ENCODE measurements at regions not wholly inside any gene's neighbourhood (a gene's known extent, or its start where the extent isn't known, plus 50 kb on each side); places are given as distances from the start of the nearest gene placed in this dataset.
A peak's percentile ranks its signal among the peaks of the same experiment; 100 is the strongest.

- no peak for DNase-seq (ENCODE audit: low read depth)
- TF ChIP-seq CTCF (IDR thresholded peaks at IDR 0.05; ENCODE audit: insufficient read depth, low read depth, low read length, missing control alignments), result no peak
- no peak overlapping the region for H3K4me3 ChIP-seq (ENCODE audit: low read length)
These were observed 240.0 kb downstream of the NXPE2 start for GRCh38 chr11:114918286-114918685.

- no peak for TF ChIP-seq CTCF (IDR thresholded peaks at IDR 0.05; ENCODE audit: insufficient read depth, low read depth, low read length, missing control alignments)
These were observed 243.4 kb downstream of the NXPE2 start for GRCh38 chr11:114921697-114922096.

GRCh38 chr11:114924042-114924441, 245.7 kb downstream of the NXPE2 start:
- H3K4me3 ChIP-seq (ENCODE audit: low read length), result no peak overlapping the region
- peak; percentile 0 for DNase-seq (ENCODE audit: low read depth)
- no peak for TF ChIP-seq CTCF (IDR thresholded peaks at IDR 0.05; ENCODE audit: insufficient read depth, low read depth, low read length, missing control alignments)

More at GRCh38 chr11:114921697-114922096, 243.4 kb downstream of the NXPE2 start:
- no peak for DNase-seq (ENCODE audit: low read depth)
- H3K4me3 ChIP-seq (ENCODE audit: low read length), result no peak overlapping the region

GRCh38 chr11:114925591-114925990, 247.3 kb downstream of the NXPE2 start:
- H3K4me3 ChIP-seq (ENCODE audit: low read length), result no peak overlapping the region
- no peak for TF ChIP-seq CTCF (IDR thresholded peaks at IDR 0.05; ENCODE audit: insufficient read depth, low read depth, low read length, missing control alignments)
- DNase-seq (ENCODE audit: low read depth), result no peak

- no peak for DNase-seq (ENCODE audit: low read depth)
- no peak for TF ChIP-seq CTCF (IDR thresholded peaks at IDR 0.05; ENCODE audit: insufficient read depth, low read depth, low read length, missing control alignments)
- H3K4me3 ChIP-seq (ENCODE audit: low read length), result no peak overlapping the region
These were observed 250.0 kb downstream of the NXPE2 start for GRCh38 chr11:114928260-114928870.

GRCh38 chr11:114929351-114930000, 251.1 kb downstream of the NXPE2 start:
- H3K4me3 ChIP-seq (ENCODE audit: low read length), result no peak overlapping the region
- DNase-seq (ENCODE audit: low read depth), result no peak
- no peak for TF ChIP-seq CTCF (IDR thresholded peaks at IDR 0.05; ENCODE audit: insufficient read depth, low read depth, low read length, missing control alignments)

- DNase-seq (ENCODE audit: low read depth), result no peak
- no peak for TF ChIP-seq CTCF (IDR thresholded peaks at IDR 0.05; ENCODE audit: insufficient read depth, low read depth, low read length, missing control alignments)
- H3K4me3 ChIP-seq (ENCODE audit: low read length), result no peak overlapping the region
These were observed 260.5 kb downstream of the NXPE2 start for GRCh38 chr11:114938799-114939198.

All from epithelial cell of esophagus (primary cell).